IPS-18a (cell line): ENCODE measurements at regions not wholly inside any gene's neighbourhood (a gene's known extent, or its start where the extent isn't known, plus 50 kb on each side); places are given as distances from the start of the nearest gene placed in this dataset.

Experiments
- H3K27ac ChIP-seq: one replicate; pipeline ENCODE4 v1.5.1; 2013; ENCODE audit warnings: low read length
- H3K27me3 ChIP-seq: one replicate; pipeline ENCODE4 v1.6.1; 2013; ENCODE audit warnings: mild to moderate bottlenecking, low read length; ENCODE audit not compliant: control insufficient read depth, insufficient read depth
- H3K36me3 ChIP-seq: one replicate; pipeline ENCODE4 v1.6.1; 2013; ENCODE audit warnings: low read depth, low read length; ENCODE audit not compliant: control insufficient read depth
- H3K4me1 ChIP-seq: one replicate; pipeline ENCODE4 v1.6.1; 2013; ENCODE audit warnings: low read depth, low read length; ENCODE audit not compliant: control insufficient read depth
- H3K4me3 ChIP-seq: one replicate; pipeline ENCODE4 v1.5.1; 2013; ENCODE audit warnings: low read length
- H3K9ac ChIP-seq: one replicate; pipeline ENCODE4 v1.6.1; 2013; ENCODE audit warnings: mild to moderate bottlenecking, low read length, moderate library complexity
- H3K9me3 ChIP-seq: one replicate; pipeline ENCODE4 v1.6.1; 2013; ENCODE audit warnings: low read depth, low read length; ENCODE audit not compliant: control insufficient read depth

DNA sequence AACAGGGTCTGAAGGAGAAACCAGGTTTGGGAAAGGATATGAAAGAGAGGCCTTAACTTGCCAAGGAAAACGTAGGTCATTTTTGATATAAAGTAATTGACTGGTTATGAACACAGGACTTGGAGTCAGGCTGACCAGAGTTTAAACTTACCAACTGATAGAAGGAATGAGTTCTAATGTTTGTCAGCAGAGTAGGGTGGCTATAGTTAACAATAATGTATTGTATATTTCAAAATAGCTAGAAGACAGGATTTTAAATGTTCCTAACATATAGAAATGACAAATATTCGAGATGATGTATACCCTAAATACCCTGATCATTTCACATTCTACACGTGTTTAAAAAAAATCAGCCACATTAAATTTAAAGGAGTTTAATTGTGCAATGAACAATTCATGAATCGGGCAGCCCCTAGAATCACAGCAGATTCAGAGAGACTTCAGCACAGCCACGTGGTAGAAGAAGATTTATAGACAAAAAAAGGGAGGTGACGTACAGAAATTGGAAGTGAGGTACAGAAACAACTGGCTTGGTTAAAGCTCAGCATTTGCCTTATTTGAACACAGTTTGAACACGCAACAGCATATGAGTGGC, 52.5 kb upstream of the PLEKHG7 start:
- Histone ChIP-seq H3K27ac (no peak overlapping the region), H3K27me3 (no peaks in the 10 kb centered on the region), H3K9ac (no peak overlapping the region), H3K4me3 (no peak overlapping the region), H3K4me1 (peaks cover 13% of the 10 kb centered on the region), H3K36me3 (no peaks in the 10 kb centered on the region), H3K9me3 (no peaks in the 10 kb centered on the region)

DNA sequence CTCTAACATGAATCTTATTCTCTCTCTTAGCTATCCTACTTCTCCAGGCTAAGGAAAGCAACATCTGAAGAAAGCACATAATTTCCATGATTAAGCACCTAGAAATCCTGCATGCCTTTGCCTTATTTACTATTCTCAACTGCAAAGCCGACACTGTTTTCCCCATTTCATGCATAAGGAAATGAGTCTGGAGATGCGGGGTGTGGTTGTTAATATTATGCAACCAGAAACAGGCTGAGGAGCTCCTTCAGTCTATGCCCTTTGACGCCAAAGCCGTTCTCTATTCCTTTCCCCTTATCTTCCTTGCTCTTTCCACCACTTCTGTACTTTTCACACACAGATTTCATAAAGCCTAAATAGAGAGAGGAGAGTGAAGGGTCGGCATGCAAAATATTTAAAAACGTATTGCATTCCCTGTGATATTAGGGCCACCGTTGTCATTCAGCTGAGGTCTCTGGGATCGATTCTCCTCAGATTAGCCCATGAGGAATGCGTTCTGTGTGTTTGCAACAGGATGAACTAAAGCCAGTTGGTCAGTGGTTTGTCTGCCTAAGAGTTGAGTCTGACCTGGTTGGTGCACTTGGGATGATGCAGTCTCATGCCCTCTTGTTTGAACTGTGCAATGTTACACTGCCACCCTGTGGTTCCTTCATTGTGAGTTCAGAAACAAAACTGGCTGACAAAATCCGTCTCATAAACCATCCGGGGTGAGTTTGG, 53.1 kb upstream of the PLEKHG7 start:
- Histone ChIP-seq H3K27me3 (no peaks in the 10 kb centered on the region), H3K27ac (no peak overlapping the region), H3K9me3 (no peaks in the 10 kb centered on the region), H3K9ac (no peak overlapping the region), H3K4me3 (no peak overlapping the region), H3K36me3 (no peaks in the 10 kb centered on the region), H3K4me1 (peaks cover 13% of the 10 kb centered on the region)

- Histone ChIP-seq H3K9ac (no peak overlapping the region), H3K4me3 (no peak overlapping the region), H3K9me3 (no peaks in the 10 kb centered on the region), H3K4me1 (peaks cover 13% of the 10 kb centered on the region), H3K27me3 (no peaks in the 10 kb centered on the region), H3K27ac (no peak overlapping the region), H3K36me3 (no peaks in the 10 kb centered on the region)
These were observed 54.4 kb upstream of the PLEKHG7 start for GRCh38 chr12:92648242-92649031.

- Histone ChIP-seq H3K4me3 (no peak overlapping the region), H3K27me3 (no peaks in the 10 kb centered on the region), H3K27ac (no peak overlapping the region), H3K9ac (no peak overlapping the region), H3K9me3 (no peaks in the 10 kb centered on the region), H3K36me3 (no peaks in the 10 kb centered on the region), H3K4me1 (no peaks in the 10 kb centered on the region)
These were observed 61.5 kb upstream of the PLEKHG7 start for GRCh38 chr12:92641291-92641690.

DNA sequence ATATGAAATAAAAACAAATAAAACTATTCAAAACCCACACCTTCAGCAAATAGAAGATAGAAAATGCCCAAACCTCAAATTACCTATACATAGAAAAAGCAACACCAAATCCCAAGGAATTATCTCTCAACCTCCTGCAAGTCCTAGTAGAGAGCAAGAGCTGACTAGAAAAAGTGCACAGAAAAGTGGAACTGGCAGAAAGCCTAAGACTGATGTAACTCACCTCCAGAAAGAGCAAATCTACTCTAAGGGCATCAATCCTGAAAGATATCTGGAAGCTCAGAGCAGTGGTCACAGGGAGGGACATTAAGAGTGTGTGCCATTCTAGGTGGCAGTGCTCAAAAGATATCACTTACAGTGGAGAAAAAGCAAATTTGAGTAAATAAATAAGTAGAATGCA, 62.1 kb upstream of the PLEKHG7 start:
- Histone ChIP-seq H3K27me3 (no peaks in the 10 kb centered on the region), H3K9ac (no peak overlapping the region), H3K9me3 (no peaks in the 10 kb centered on the region), H3K4me1 (no peaks in the 10 kb centered on the region), H3K36me3 (no peaks in the 10 kb centered on the region), H3K27ac (no peak overlapping the region), H3K4me3 (no peak overlapping the region)

GRCh38 chr12:92639017-92639416, 63.8 kb upstream of the PLEKHG7 start:
- Histone ChIP-seq H3K9me3 (no peaks in the 10 kb centered on the region), H3K4me1 (no peaks in the 10 kb centered on the region), H3K36me3 (no peaks in the 10 kb centered on the region), H3K27ac (no peak overlapping the region), H3K4me3 (no peak overlapping the region), H3K27me3 (no peaks in the 10 kb centered on the region), H3K9ac (no peak overlapping the region)

DNA sequence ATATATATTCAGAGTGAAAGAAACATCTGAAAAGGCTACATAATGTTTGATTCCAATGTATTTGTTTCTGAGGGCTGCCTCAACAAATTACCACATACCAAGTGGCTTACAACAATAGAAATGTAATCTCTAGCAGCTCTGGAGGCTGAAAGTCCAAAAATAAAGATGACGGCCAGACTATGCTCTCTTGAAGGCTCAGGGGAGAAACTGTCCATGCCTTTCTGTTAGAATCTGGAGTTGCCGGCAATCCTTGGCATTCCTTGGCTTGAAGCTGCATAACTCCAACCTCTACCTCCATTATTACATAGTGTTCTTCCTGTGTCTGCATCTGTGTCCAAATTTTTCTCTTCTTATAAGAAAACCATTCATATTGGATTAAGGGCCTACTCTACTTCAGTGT, 68.1 kb upstream of the PLEKHG7 start:
- Histone ChIP-seq H3K27ac (no peak overlapping the region), H3K9ac (no peak overlapping the region), H3K27me3 (no peaks in the 10 kb centered on the region), H3K36me3 (no peaks in the 10 kb centered on the region), H3K4me3 (no peak overlapping the region), H3K9me3 (no peaks in the 10 kb centered on the region), H3K4me1 (no peaks in the 10 kb centered on the region)

DNA sequence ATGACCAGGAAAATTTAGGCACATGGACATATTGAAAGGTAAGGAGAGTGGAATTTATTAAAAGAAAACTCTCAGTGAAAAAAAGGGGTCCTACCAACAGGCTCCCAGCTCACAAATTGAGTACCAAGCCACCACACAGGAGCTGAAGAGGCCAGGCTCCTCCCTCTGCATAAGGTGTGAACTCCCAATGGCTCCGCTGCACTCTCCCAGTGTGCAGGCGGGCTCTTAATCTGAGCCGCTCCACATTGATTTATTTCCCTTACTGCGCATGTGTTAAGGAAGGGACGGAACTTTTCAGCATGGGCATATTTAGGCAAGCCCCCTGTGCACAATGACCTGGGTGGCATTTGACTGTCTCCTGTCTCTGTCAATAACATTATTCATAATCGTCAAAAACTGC, 68.6 kb upstream of the PLEKHG7 start:
- H3K36me3 ChIP-seq: no peaks in the 10 kb centered on the region
- no peaks in the 10 kb centered on the region for H3K9me3 ChIP-seq
- H3K4me1 ChIP-seq: no peaks in the 10 kb centered on the region
- H3K9ac ChIP-seq: no peak overlapping the region
- H3K27ac ChIP-seq: no peak overlapping the region
- no peak overlapping the region for H3K4me3 ChIP-seq
- no peaks in the 10 kb centered on the region for H3K27me3 ChIP-seq

DNA sequence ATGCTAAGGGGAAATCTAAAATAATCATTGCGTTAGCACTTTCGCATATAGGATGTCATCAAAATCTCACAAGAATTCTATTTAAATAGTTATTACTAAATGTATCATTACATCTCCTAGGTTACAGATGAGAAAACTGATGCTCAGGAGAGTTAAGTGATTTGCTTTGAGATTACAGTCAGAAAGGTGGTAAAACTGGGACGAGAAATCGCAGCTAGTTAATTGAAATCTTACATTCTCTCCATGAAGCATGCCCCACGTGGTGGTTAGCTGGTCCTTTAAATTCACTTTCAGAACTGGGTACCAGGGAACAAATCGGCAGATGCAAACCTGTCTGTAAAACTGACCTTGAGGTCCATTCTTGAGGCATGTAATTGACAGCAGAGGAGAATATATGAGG, 71.8 kb upstream of the PLEKHG7 start:
- Histone ChIP-seq H3K27ac (no peak overlapping the region), H3K36me3 (no peaks in the 10 kb centered on the region), H3K9me3 (no peaks in the 10 kb centered on the region), H3K27me3 (no peaks in the 10 kb centered on the region), H3K4me3 (no peak overlapping the region), H3K4me1 (no peaks in the 10 kb centered on the region), H3K9ac (no peak overlapping the region)

DNA sequence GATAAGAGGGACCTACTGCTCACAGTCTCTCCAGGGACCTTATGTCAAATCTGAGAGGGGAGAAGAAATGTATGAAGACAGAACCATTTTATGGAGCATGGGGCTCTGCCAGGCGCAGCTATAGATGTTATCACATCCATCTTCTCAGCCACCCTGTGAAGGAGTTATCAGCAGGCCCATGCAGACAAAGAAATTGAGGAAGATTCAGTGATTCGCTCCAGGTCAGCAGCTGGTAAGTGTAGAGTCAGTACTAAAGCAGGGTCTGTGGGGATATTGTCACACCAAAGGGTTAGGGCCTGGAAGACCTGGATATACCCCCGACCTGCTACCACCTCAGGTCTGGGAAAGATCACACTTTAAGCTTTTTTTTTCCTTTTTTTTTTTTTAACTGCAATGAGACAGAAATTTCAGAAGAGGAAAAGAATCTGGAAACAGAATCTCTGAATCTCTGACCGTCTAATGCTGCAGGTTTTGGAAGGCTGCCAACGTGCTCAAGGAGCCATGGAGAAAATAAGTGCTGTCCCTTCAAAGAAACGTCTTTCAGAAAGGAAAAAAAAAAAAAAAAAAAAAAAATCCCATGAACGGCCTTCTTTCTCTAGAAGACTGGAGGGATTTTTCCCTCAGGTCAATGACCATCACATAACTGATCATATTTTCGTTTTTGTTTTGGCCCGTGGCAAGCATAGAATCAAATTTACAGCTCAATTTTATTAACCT, 73.3 kb upstream of the PLEKHG7 start:
- no peak overlapping the region for H3K27ac ChIP-seq

GRCh38 chr12:92628476-92628875, 74.3 kb upstream of the PLEKHG7 start:
- H3K36me3 ChIP-seq: no peaks in the 10 kb centered on the region
- H3K4me3 ChIP-seq: no peak overlapping the region
- H3K27ac ChIP-seq: no peak overlapping the region
- H3K9ac ChIP-seq: no peak overlapping the region
- no peaks in the 10 kb centered on the region for H3K27me3 ChIP-seq
- no peaks in the 10 kb centered on the region for H3K9me3 ChIP-seq
- H3K4me1 ChIP-seq: no peaks in the 10 kb centered on the region

More for the DNA sequence above, 73.3 kb upstream of the PLEKHG7 start:
- H3K9ac ChIP-seq: no peak overlapping the region
- H3K4me1 ChIP-seq: no peaks in the 10 kb centered on the region
- no peaks in the 10 kb centered on the region for H3K9me3 ChIP-seq
- H3K27me3 ChIP-seq: no peaks in the 10 kb centered on the region
- no peaks in the 10 kb centered on the region for H3K36me3 ChIP-seq
- no peak overlapping the region for H3K4me3 ChIP-seq
